NCI-H1930 (cell line): ENCODE measurements at regions not wholly inside any gene's neighbourhood (a gene's known extent, or its start where the extent isn't known, plus 50 kb on each side); places are given as distances from the start of the nearest gene placed in this dataset.
A peak's percentile ranks its signal among the peaks of the same experiment; 100 is the strongest.
"Not testable (repeated sequence)": the region's sequence is repeated elsewhere in the genome, so short reads cannot be mapped to it uniquely, and the experiment has no call there.

Source experiments
- DNase-seq, 2 experiments: peaks; one replicate each; lab custom pipeline; 2025; lab: John Stamatoyannopoulos, UW

- peak in 1 of 2 experiments; percentile 2 for DNase-seq
These were observed 60.8 kb upstream of the CCDC179 start for GRCh38 chr11:22920939-22921565.

GRCh38 chr11:22922672-22923071 lies 62.4 kb upstream of the CCDC179 start:
- DNase-seq, result peak in 1 of 2 experiments; percentile 41

- DNase-seq, result no peak
These were observed 63.3 kb upstream of the CCDC179 start for GRCh38 chr11:22923561-22923960.

GRCh38 chr11:22926341-22926740 lies 66.1 kb upstream of the CCDC179 start:
- DNase-seq, result no peak

GRCh38 chr11:22927793-22928192 lies 67.5 kb upstream of the CCDC179 start:
- DNase-seq, result no peak

GRCh38 chr11:22928207-22928917 lies 68.1 kb upstream of the CCDC179 start:
- no peak for DNase-seq

GRCh38 chr11:22930816-22931594 lies 70.7 kb upstream of the CCDC179 start:
- no peak for DNase-seq

- no peak for DNase-seq
These were observed 78.4 kb upstream of the CCDC179 start for GRCh38 chr11:22938691-22939090.

GRCh38 chr11:22941544-22941943 lies 81.3 kb upstream of the CCDC179 start:
- not testable (repeated sequence) for DNase-seq

GRCh38 chr11:22957786-22958185 lies 97.5 kb upstream of the CCDC179 start:
- no peak for DNase-seq

- no peak for DNase-seq
These were observed 114.0 kb upstream of the CCDC179 start for GRCh38 chr11:22974251-22974650.

GRCh38 chr11:22976146-22976545 lies 115.9 kb upstream of the CCDC179 start:
- no peak for DNase-seq

GRCh38 chr11:22982903-22983302 lies 122.6 kb upstream of the CCDC179 start:
- DNase-seq, result no peak

- no peak for DNase-seq
These were observed 123.8 kb upstream of the CCDC179 start for GRCh38 chr11:22984045-22984444.

- DNase-seq, result no peak
These were observed 129.1 kb upstream of the CCDC179 start for GRCh38 chr11:22989371-22989770.

GRCh38 chr11:22991196-22991595 lies 130.9 kb upstream of the CCDC179 start:
- no peak for DNase-seq

GRCh38 chr11:23006730-23007129 lies 146.5 kb upstream of the CCDC179 start:
- DNase-seq, result no peak

- DNase-seq, result no peak
These were observed 150.6 kb upstream of the CCDC179 start for GRCh38 chr11:23010790-23011335.

GRCh38 chr11:23012930-23013329 lies 152.7 kb upstream of the CCDC179 start:
- no peak for DNase-seq

GRCh38 chr11:23013509-23013908 lies 153.2 kb upstream of the CCDC179 start:
- DNase-seq, result no peak

- peak in 1 of 2 experiments; percentile 18 for DNase-seq
These were observed 161.1 kb upstream of the CCDC179 start for GRCh38 chr11:23021287-23021863.

- no peak for DNase-seq
These were observed 162.6 kb upstream of the CCDC179 start for GRCh38 chr11:23022854-23023253.
